ENCODE measurements at regions not wholly inside any gene's neighbourhood (a gene's known extent, or its start where the extent isn't known, plus 50 kb on each side); places are given as distances from the start of the nearest gene placed in this dataset.
"Not testable (repeated sequence)": the region's sequence is repeated elsewhere in the genome, so short reads cannot be mapped to it uniquely, and the experiment has no call there.

GRCh38 chr3:187795207-187795960 is 50.1 kb upstream of the BCL6 start:
- DNase-seq, result no peak

- DNase-seq, result no peak
Measured at GRCh38 chr3:187798126-187798525, 52.9 kb upstream of the BCL6 start.

- no peak for DNase-seq
Measured at GRCh38 chr3:187798531-187799530, 53.6 kb upstream of the BCL6 start.

- DNase-seq, result no peak
Measured at GRCh38 chr3:187799942-187800641, 54.8 kb upstream of the BCL6 start.

- no peak for DNase-seq
Measured at GRCh38 chr3:187801152-187801551, 55.9 kb upstream of the BCL6 start.

- DNase-seq, result no peak
Measured at GRCh38 chr3:187802203-187802927, 57.1 kb upstream of the BCL6 start.

GRCh38 chr3:187802928-187803259 is 57.6 kb upstream of the BCL6 start:
- DNase-seq, result no peak

- DNase-seq, result no peak
Measured at GRCh38 chr3:187804120-187804744, 59.0 kb upstream of the BCL6 start.

GRCh38 chr3:187804745-187805121 is 59.5 kb upstream of the BCL6 start:
- no peak for DNase-seq

GRCh38 chr3:187805774-187806173 is 60.5 kb upstream of the BCL6 start:
- no peak for DNase-seq

GRCh38 chr3:187807086-187807862 is 62.0 kb upstream of the BCL6 start:
- no peak for DNase-seq

GRCh38 chr3:187808527-187808895 is 63.2 kb upstream of the BCL6 start:
- DNase-seq, result no peak

GRCh38 chr3:187809612-187809991 is 64.3 kb upstream of the BCL6 start:
- no peak for DNase-seq

GRCh38 chr3:187810021-187810446 is 64.8 kb upstream of the BCL6 start:
- no peak for DNase-seq

- no peak for DNase-seq
Measured at GRCh38 chr3:187811585-187812250, 66.5 kb upstream of the BCL6 start.

GRCh38 chr3:187812496-187812895 is 67.2 kb upstream of the BCL6 start:
- no peak for DNase-seq

- DNase-seq, result no peak
Measured at GRCh38 chr3:187813198-187813597, 67.9 kb upstream of the BCL6 start.

GRCh38 chr3:187817766-187818165 is 72.5 kb upstream of the BCL6 start:
- DNase-seq, result not testable (repeated sequence)

- no peak for DNase-seq
Measured at GRCh38 chr3:187821616-187822317, 76.5 kb upstream of the BCL6 start.

- no peak for DNase-seq
Measured at GRCh38 chr3:187822402-187822801, 77.1 kb upstream of the BCL6 start.

All from cerebellar nuclear complex (tissue), 1 donor.